ENCODE measurements at regions not wholly inside any gene's neighbourhood (a gene's known extent, or its start where the extent isn't known, plus 50 kb on each side); places are given as distances from the start of the nearest gene placed in this dataset.

DNA sequence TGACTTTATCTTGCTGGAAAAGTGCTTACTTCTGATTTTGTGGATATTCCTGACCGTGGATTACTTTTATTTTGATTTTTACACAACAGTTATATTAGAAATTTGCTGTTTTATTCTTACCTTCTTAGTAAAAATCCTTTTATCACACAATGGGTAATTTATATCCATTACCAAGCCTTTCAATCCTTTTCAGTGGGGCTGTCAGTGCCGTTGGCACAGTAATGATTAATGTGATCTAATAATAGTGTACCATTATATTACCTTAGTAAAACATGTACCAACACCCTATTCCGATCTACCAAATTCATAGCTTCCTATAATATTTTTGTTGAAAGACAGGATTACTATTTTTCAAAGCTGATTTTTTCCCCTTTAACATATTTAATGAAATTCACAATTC lies 87.3 kb upstream of the ZNF536 start:
- TF ChIP-seq, protein P1, sequence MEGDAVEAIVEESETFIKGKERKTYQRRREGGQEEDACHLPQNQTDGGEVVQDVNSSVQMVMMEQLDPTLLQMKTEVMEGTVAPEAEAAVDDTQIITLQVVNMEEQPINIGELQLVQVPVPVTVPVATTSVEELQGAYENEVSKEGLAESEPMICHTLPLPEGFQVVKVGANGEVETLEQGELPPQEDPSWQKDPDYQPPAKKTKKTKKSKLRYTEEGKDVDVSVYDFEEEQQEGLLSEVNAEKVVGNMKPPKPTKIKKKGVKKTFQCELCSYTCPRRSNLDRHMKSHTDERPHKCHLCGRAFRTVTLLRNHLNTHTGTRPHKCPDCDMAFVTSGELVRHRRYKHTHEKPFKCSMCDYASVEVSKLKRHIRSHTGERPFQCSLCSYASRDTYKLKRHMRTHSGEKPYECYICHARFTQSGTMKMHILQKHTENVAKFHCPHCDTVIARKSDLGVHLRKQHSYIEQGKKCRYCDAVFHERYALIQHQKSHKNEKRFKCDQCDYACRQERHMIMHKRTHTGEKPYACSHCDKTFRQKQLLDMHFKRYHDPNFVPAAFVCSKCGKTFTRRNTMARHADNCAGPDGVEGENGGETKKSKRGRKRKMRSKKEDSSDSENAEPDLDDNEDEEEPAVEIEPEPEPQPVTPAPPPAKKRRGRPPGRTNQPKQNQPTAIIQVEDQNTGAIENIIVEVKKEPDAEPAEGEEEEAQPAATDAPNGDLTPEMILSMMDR (IDR thresholded peaks at IDR 0.05), result no peak
- no peak for TF ChIP-seq POLR2A (IDR thresholded peaks at IDR 0.05)

Data from esophagus squamous epithelium (tissue), 4 donors.